Colonic mucosa (tissue), 4 donors: ENCODE measurements at regions not wholly inside any gene's neighbourhood (a gene's known extent, or its start where the extent isn't known, plus 50 kb on each side); places are given as distances from the start of the nearest gene placed in this dataset.

Experiments used
- DNase-seq: peaks from one replicate; pipeline ENCODE4 v3.0.0-alpha.2; 2020
- H3K27ac ChIP-seq: fragments of 200-600 bp; one replicate; pipeline ENCODE4 v1.8.0; 2021
- H3K27me3 ChIP-seq: fragments of 200-600 bp; one replicate; pipeline ENCODE4 v1.8.0; 2021
- H3K36me3 ChIP-seq: fragments of 200-600 bp; one replicate; pipeline ENCODE4 v1.8.0; 2021
- H3K4me1 ChIP-seq: fragments of 200-600 bp; one replicate; pipeline ENCODE4 v1.8.0; 2021; ENCODE audit warnings: mild to moderate bottlenecking
- H3K4me3 ChIP-seq: fragments of 200-600 bp; one replicate; pipeline ENCODE4 v1.8.0; 2021
- H3K9ac ChIP-seq, 2 donors: one replicate each; pipeline ENCODE4 v1.7.0; 2013; ENCODE audit warnings: control low read depth in 2 of 2, low read depth in 2 of 2, low read length in 2 of 2
- H3K9me3 ChIP-seq: fragments of 200-600 bp; one replicate; pipeline ENCODE4 v1.8.0; 2021
- CTCF ChIP-seq: fragments of 200-600 bp; IDR thresholded peaks from one replicate; pipeline ENCODE4 v1.8.0; 2022; ENCODE audit warnings: antibody characterized with exemption, mild to moderate bottlenecking
- intact Hi-C: fragments of 100-400 bp; cut with DNase I; formaldehyde crosslinking; loops from one replicate; pipeline ENCODE4 v1.14.1; 2022
- donor health status: healthy.
- donor health status: DM: no; HTN: no; CAD: no.
- donor health status: DM: no; HTN: no; CAD: no.

GRCh38 chr18:78583739-78584458, 395.7 kb upstream of the SALL3 start:
- Histone ChIP-seq H3K4me1 (no peaks in the 10 kb centered on the region), H3K27me3 (no peaks in the 10 kb centered on the region), H3K9me3 (no peaks in the 10 kb centered on the region), H3K9ac (no peak overlapping the region), H3K4me3 (no peak overlapping the region), H3K27ac (no peak overlapping the region), H3K36me3 (no peaks in the 10 kb centered on the region)
- no peak for TF ChIP-seq CTCF
- intact Hi-C loops = no loop called here
- no peak for DNase-seq

GRCh38 chr18:78584459-78585022, 395.1 kb upstream of the SALL3 start:
- Histone ChIP-seq H3K27ac (no peak overlapping the region), H3K36me3 (no peaks in the 10 kb centered on the region), H3K9ac (no peak overlapping the region), H3K27me3 (no peaks in the 10 kb centered on the region), H3K4me1 (no peaks in the 10 kb centered on the region), H3K4me3 (no peak overlapping the region), H3K9me3 (no peaks in the 10 kb centered on the region)
- DNase-seq = no peak
- no peak for TF ChIP-seq CTCF
- intact Hi-C loops = no loop called here

DNA sequence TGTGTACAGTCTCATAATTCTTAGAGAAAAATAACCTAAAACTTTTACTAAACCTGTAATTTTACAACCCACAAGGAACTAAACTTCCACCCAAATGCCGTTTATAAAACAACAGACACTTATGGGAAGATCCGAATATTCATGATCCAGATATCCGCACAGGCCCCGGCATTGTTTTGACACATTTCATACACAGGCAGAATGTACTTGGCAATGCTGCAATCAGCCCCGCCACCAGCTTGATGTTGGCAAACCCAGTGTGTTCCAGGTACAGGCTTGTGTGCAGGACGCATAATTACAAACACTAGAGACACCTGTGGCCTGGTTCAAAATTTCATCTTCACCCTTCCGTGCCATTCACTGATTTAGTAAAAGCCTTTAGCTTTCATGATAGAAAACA, 393.0 kb upstream of the SALL3 start:
- TF ChIP-seq CTCF = no peak
- no peak for DNase-seq
- intact Hi-C loops = no loop called here
- Histone ChIP-seq H3K9ac (no peak overlapping the region), H3K36me3 (no peaks in the 10 kb centered on the region), H3K27ac (no peak overlapping the region), H3K4me1 (no peaks in the 10 kb centered on the region), H3K27me3 (no peaks in the 10 kb centered on the region), H3K9me3 (no peaks in the 10 kb centered on the region), H3K4me3 (no peak overlapping the region)

GRCh38 chr18:78587096-78587495, 392.5 kb upstream of the SALL3 start:
- no peak for TF ChIP-seq CTCF
- Histone ChIP-seq H3K4me3 (no peak overlapping the region), H3K9me3 (no peaks in the 10 kb centered on the region), H3K36me3 (no peaks in the 10 kb centered on the region), H3K4me1 (no peaks in the 10 kb centered on the region), H3K9ac (no peak overlapping the region), H3K27ac (no peak overlapping the region), H3K27me3 (no peaks in the 10 kb centered on the region)
- intact Hi-C loops = no loop called here
- DNase-seq = no peak

DNA sequence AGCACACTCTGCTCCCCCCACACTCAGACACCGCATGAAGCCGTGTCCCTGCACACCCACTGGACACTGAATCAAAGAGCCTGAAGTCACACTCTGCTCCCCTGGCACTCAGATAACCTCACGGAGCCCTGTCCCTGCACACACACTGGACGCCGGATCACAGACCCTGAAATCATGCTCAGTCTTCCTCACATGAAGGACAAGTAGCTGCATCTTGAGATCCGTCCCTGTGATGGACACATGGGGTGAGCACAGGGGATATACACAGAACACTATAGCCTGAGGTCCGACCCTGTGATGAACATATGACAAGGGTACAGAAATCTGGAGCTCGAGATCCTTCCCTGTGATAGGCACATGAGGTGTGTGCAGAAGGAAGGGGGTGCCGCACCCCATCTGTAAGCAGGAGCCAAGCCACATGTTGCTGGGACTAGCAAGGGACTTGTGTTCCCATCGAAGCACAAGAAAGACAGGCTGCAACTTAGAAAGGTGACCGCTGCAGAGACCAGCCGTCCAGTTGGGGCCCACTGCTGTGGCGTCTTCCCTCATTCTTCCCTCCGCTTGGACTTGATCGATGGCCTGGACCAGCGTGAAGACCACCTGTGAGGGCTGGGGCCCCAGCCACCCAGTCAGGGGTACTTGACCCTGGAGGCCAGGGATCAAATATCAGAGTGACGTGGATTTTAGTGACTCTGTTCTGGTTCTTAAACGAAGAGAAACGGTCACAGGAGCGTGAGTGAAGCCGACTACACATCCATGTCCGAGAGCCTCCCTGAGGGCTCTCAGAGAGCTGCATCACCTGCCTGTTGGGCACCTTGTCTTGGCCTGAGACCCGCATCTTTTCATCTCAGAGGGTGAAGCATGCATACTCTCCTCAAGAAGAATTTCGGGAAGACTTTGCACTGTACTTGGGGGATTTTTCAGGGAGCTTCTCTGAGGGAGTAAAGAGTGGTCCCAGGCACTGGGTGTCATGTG, 391.7 kb upstream of the SALL3 start:
- no peaks in the 10 kb centered on the region for H3K4me1 ChIP-seq
- H3K27me3 ChIP-seq = no peaks in the 10 kb centered on the region
- no peak for DNase-seq
- intact Hi-C loops = no loop called here
- H3K36me3 ChIP-seq = no peaks in the 10 kb centered on the region
- H3K4me3 ChIP-seq = no peak overlapping the region
- no peak for TF ChIP-seq CTCF
- H3K9me3 ChIP-seq = no peaks in the 10 kb centered on the region
- H3K27ac ChIP-seq = no peak overlapping the region
- H3K9ac ChIP-seq = no peak overlapping the region
